Gastroesophageal sphincter (tissue), 4 donors: ENCODE measurements at regions not wholly inside any gene's neighbourhood (a gene's known extent, or its start where the extent isn't known, plus 50 kb on each side); places are given as distances from the start of the nearest gene placed in this dataset.

ENCODE experiments used
- ATAC-seq: fragments of 150-250 bp; one replicate; pipeline ENCODE4 v1.9.1; 2016; ENCODE audit warnings: mild to moderate bottlenecking, moderate library complexity
- H3K27ac ChIP-seq, 4 donors: fragments of 200-600 bp; sonication (generic) in 3 of 4; 1 replicate in 3 of 4; 2 replicates in 1 of 4; pipeline ENCODE4 v1.5.1; 2016 to 2019
- H3K27me3 ChIP-seq: fragments of 200-600 bp; sonication (generic); one replicate; pipeline ENCODE4 v1.5.1; 2019
- H3K36me3 ChIP-seq, 2 donors: fragments of 200-600 bp; sonication (generic); one replicate each; pipeline ENCODE4 v1.5.1; 2019; ENCODE audit warnings: control low read depth in 1 of 2
- H3K4me1 ChIP-seq, 3 donors: fragments of 200-600 bp; sonication (generic); 1 replicate in 2 of 3; 2 replicates in 1 of 3; pipeline ENCODE4 v1.5.1; 2016 to 2019; ENCODE audit warnings: control low read depth in 2 of 3
- H3K4me3 ChIP-seq, 2 donors: fragments of 200-600 bp; sonication (generic); one replicate each; pipeline ENCODE4 v1.5.1; 2019; ENCODE audit warnings: mild to moderate bottlenecking in 1 of 2, moderate library complexity in 1 of 2
- H3K9me3 ChIP-seq, 3 donors: fragments of 200-600 bp; sonication (generic); one replicate each; pipeline ENCODE4 v1.5.1; 2017 to 2019; ENCODE audit warnings: control low read depth in 2 of 3
- EP300 ChIP-seq: sonication (generic); formaldehyde crosslinking; IDR thresholded peaks from one replicate; pipeline ENCODE4 v1.6.1; 2017; ENCODE audit warnings: antibody characterized with exemption, mild to moderate bottlenecking
- POLR2A ChIP-seq, 2 donors: fragments of 450-650 bp; IDR thresholded peaks; one replicate each; pipeline ENCODE4 v1.6.1; 2017; ENCODE audit warnings: antibody characterized with exemption in 2 of 2, mild to moderate bottlenecking in 2 of 2, moderate library complexity in 1 of 2
- POLR2AphosphoS5 ChIP-seq: sonication (generic); formaldehyde crosslinking; IDR thresholded peaks from one replicate; pipeline ENCODE4 v1.6.1; 2017; ENCODE audit warnings: antibody characterized with exemption
- WGBS, 2 donors: methylation state at CpG; one replicate each; pipeline ENCODE4 v1.1.5; 2018; ENCODE audit warnings: low coverage in 1 of 2; 5-methylcytosine and 5-hydroxymethylcytosine counted together
- TF ChIP-seq, protein P1 (sequence below), 4 experiments: fragments of 200-600 bp in 2 of 4; fragments of 450-650 bp in 2 of 4; sonication (generic) in 1 of 4; IDR thresholded peaks; one replicate each; pipeline ENCODE4 v1.5.1; 2017 to 2019; ENCODE audit warnings: antibody characterized with exemption in 4 of 4, mild to moderate bottlenecking in 2 of 4, moderate library complexity in 2 of 4

DNA sequence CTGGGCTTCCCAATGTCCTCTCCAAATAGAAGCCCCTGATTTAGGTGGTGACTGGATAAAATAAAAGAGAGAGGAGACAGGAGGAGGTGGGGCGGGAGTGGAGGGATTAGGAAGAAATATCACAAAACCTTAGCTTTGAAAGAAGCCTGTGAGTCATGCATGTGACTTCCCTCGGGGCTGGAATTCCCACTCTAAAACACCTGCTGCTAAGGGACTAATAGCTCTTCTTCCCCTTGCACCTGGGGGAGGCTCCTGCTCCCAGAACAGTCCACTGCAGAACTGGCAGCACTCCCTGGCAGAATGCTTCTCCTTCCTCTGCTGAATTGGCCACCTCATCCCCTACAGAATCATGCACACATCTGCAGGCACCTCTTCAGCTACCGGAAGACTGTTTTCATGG, 207.2 kb downstream of the ATG4C start:
- Histone ChIP-seq H3K9me3 (no peaks in the 10 kb centered on the region), H3K27ac (no peak overlapping the region), H3K36me3 (no peaks in the 10 kb centered on the region), H3K4me3 (no peak overlapping the region), H3K27me3 (peaks cover 12% of the 10 kb centered on the region), H3K4me1 (no peaks in the 10 kb centered on the region)
- 52 to 60% methylated on average over 3 of the region's 3 CpGs for WGBS, 2 donors
- no peak for TF ChIP-seq EP300
- no peak for TF ChIP-seq POLR2A (IDR thresholded peaks at IDR 0.05)
- TF ChIP-seq, protein P1, sequence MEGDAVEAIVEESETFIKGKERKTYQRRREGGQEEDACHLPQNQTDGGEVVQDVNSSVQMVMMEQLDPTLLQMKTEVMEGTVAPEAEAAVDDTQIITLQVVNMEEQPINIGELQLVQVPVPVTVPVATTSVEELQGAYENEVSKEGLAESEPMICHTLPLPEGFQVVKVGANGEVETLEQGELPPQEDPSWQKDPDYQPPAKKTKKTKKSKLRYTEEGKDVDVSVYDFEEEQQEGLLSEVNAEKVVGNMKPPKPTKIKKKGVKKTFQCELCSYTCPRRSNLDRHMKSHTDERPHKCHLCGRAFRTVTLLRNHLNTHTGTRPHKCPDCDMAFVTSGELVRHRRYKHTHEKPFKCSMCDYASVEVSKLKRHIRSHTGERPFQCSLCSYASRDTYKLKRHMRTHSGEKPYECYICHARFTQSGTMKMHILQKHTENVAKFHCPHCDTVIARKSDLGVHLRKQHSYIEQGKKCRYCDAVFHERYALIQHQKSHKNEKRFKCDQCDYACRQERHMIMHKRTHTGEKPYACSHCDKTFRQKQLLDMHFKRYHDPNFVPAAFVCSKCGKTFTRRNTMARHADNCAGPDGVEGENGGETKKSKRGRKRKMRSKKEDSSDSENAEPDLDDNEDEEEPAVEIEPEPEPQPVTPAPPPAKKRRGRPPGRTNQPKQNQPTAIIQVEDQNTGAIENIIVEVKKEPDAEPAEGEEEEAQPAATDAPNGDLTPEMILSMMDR (IDR thresholded peaks at IDR 0.05) = no peak
- TF ChIP-seq POLR2AphosphoS5 = no peak
- no peak for ATAC-seq

DNA sequence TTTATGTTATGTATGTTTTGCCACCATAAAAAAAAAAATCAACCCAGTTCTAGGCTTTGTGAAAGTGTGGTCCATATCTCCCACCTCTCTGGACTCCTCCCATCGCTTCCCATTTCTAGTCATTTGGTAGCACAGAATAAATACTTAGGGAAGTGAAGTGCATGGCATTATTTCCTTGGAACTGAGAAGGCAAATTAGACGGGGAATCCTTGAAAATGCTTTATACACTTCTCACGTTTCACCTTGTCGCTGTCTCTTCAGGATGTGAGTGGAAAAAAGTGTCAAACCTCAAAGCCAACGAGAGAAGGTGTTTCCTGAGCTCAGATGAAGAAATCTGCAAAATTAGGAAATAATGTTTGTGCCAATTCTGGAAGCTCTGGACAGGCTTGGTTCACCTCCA, 209.9 kb downstream of the ATG4C start:
- TF ChIP-seq EP300 (no peak), POLR2AphosphoS5 (no peak), POLR2A (IDR thresholded peaks at IDR 0.05) (no peak)
- TF ChIP-seq, protein P1 (IDR thresholded peaks at IDR 0.05) = no peak
- ATAC-seq = no peak
- 38 to 82% methylated on average over 2 to 5 of the region's 5 CpGs for WGBS, 2 donors
- Histone ChIP-seq H3K4me1 (no peaks in the 10 kb centered on the region), H3K36me3 (no peaks in the 10 kb centered on the region), H3K27me3 (peaks cover 29% of the 10 kb centered on the region), H3K27ac (no peak overlapping the region), H3K4me3 (no peak overlapping the region), H3K9me3 (no peaks in the 10 kb centered on the region)

DNA sequence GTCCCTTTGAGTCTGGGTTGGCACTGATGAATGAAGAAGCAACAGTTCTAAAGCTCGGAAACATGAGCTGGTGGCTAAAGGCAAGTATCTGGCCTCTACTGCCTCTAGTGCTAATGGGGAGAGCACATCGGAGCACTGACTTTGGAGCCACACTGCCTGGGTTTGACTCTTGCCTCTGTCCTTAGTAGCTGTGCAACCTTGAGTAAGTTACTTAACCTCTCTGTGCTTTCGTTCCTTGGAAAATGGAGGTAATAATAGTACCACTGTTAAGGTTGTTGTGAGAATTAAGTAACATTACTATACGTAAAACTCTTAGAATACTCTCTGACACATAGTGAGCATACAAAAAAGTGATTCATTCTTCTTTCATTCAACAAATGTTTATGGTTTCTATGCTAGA, 211.2 kb downstream of the ATG4C start:
- no peaks in the 10 kb centered on the region for H3K36me3 ChIP-seq
- TF ChIP-seq, protein P1 (IDR thresholded peaks at IDR 0.05) = no peak
- no peaks in the 10 kb centered on the region for H3K4me1 ChIP-seq
- H3K4me3 ChIP-seq = no peak overlapping the region
- 77 to 87% methylated on average over 4 of the region's 4 CpGs for WGBS, 2 donors
- no peaks in the 10 kb centered on the region for H3K9me3 ChIP-seq
- H3K27me3 ChIP-seq = peaks cover 42% of the 10 kb centered on the region
- no peak overlapping the region for H3K27ac ChIP-seq
- ATAC-seq = no peak

DNA sequence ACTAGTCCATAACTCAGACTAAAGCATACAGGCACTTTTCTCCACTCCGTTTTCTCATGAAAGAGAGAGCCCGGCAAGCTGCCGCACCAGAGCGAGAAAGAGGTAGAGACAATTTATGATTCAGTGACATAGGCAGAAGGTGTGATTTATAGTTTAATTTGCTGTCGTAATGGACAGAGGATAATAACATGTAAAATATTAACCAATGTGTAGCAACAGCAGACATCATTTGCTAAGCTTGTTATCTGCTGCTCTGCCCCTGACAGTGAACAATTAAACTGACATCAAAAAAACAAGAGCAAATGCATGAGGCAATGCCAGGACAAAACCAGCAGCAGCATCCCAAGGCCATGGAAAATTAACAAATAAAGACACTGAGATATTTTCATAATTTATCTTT, 214.0 kb downstream of the ATG4C start:
- Histone ChIP-seq H3K27ac (no peak overlapping the region), H3K36me3 (no peaks in the 10 kb centered on the region), H3K4me1 (no peaks in the 10 kb centered on the region), H3K4me3 (no peak overlapping the region), H3K9me3 (no peaks in the 10 kb centered on the region), H3K27me3 (peaks cover 50% of the 10 kb centered on the region)
- no peak for ATAC-seq
- no peak for TF ChIP-seq EP300
- TF ChIP-seq POLR2AphosphoS5 = no peak
- TF ChIP-seq, protein P1 (IDR thresholded peaks at IDR 0.05) = no peak
- TF ChIP-seq POLR2A (IDR thresholded peaks at IDR 0.05) = no peak
- WGBS, 2 donors = 47% methylated on average over 5 of the region's 5 CpGs; no CpG with 5 or more reads in 1 of the 2 donors

DNA sequence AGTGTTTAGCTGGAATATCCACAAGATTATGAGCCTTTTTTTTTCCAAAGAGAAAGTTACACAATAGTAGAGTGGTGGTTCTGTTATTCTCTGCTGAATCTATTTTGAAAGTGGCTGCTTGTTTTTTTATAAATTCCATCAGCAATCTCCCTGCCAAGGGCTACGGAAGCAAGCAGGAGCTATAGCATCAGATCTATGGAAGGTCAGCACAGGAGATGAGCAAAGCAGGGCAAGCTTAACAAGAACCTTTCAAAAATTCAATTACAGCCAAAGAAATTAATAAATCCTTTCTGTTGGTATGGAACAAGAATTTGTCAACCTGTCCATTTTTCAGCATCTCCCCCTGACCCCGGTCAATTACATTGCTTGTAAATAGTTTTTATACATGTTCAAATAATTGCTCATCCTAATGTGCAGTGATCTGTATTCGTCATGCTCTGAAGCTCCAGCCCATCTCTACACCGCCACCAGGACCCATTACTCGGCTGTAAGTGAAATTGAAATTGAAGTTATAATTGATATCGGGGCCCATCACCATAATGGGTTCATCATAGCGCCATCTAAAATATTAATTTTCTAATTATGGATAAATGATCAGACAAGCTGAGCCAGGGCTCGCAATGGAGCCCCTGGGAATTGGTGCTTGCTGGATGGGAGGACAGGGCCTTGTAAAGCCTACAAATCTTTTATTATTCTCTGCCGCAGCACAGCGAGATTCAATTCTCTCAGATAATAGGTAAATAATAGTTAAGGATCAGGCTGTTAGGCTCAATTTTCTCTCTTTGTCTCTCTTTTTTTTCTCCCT, 215.1 kb downstream of the ATG4C start:
- H3K4me3 ChIP-seq = no peak overlapping the region
- 73 to 81% methylated on average over 8 to 10 of the region's 10 CpGs for WGBS, 2 donors
- no peaks in the 10 kb centered on the region for H3K4me1 ChIP-seq
- no peaks in the 10 kb centered on the region for H3K9me3 ChIP-seq
- H3K36me3 ChIP-seq = no peaks in the 10 kb centered on the region
- ATAC-seq = no peak
- no peak for TF ChIP-seq POLR2A (IDR thresholded peaks at IDR 0.05)
- TF ChIP-seq EP300 = no peak
- TF ChIP-seq, protein P1 (IDR thresholded peaks at IDR 0.05) = no peak
- no peak for TF ChIP-seq POLR2AphosphoS5
- H3K27ac ChIP-seq = no peak overlapping the region
- H3K27me3 ChIP-seq = peaks cover 49% of the 10 kb centered on the region
